GM23338 (cell line): ENCODE measurements at regions not wholly inside any gene's neighbourhood (a gene's known extent, or its start where the extent isn't known, plus 50 kb on each side); places are given as distances from the start of the nearest gene placed in this dataset.

Experiments
- ATAC-seq: fragments of 200-7000 bp; cut with Tn5 transposase; 3 replicates; pipeline ENCODE4 v1.9.1; 2020
- DNase-seq: peaks from one replicate; pipeline ENCODE4 v3.0.0-alpha.2; 2015; ENCODE audit warnings: low spot score
- H2AFZ ChIP-seq: fragments of 200-600 bp; sonication (generic); 2 replicates; pipeline ENCODE4 v1.8.0; 2016; ENCODE audit warnings: antibody characterized with exemption, mild to moderate bottlenecking, moderate library complexity
- H3F3A ChIP-seq: fragments of 200-600 bp; sonication (generic); replicated peaks from 2 replicates; pipeline ENCODE4 v1.8.0; 2017; ENCODE audit warnings: antibody characterized with exemption, mixed run types, low read depth
- H3K27ac ChIP-seq: fragments of 200-600 bp; sonication (generic); 2 replicates; pipeline ENCODE4 v1.6.1; 2016; ENCODE audit warnings: low read depth
- H3K27me3 ChIP-seq: fragments of 200-600 bp; sonication (generic); 2 replicates; pipeline ENCODE4 v1.8.0; 2016; ENCODE audit warnings: mild to moderate bottlenecking, mixed run types, moderate library complexity; ENCODE audit not compliant: insufficient read depth
- H3K36me3 ChIP-seq: fragments of 200-600 bp; sonication (generic); 2 replicates; pipeline ENCODE4 v1.8.0; 2016; ENCODE audit warnings: mild to moderate bottlenecking; ENCODE audit not compliant: insufficient read depth
- H3K4me1 ChIP-seq: fragments of 200-600 bp; sonication (generic); 2 replicates; pipeline ENCODE4 v1.8.0; 2016; ENCODE audit warnings: mild to moderate bottlenecking, moderate library complexity; ENCODE audit not compliant: insufficient read depth
- H3K4me2 ChIP-seq: fragments of 200-600 bp; sonication (generic); 2 replicates; pipeline ENCODE4 v1.7.1; 2017; ENCODE audit warnings: mixed run types
- H3K4me3 ChIP-seq: fragments of 200-600 bp; sonication (generic); 2 replicates; pipeline ENCODE4 v1.6.1; 2016; ENCODE audit warnings: mixed run types
- H3K79me2 ChIP-seq: fragments of 200-600 bp; sonication (generic); replicated peaks from 2 replicates; pipeline ENCODE4 v1.8.0; 2017; ENCODE audit warnings: mild to moderate bottlenecking; ENCODE audit not compliant: insufficient read depth
- H3K9me2 ChIP-seq: fragments of 200-600 bp; sonication (generic); 2 replicates; pipeline ENCODE4 v1.8.0; 2017; ENCODE audit not compliant: insufficient read depth
- H4K20me1 ChIP-seq: fragments of 200-600 bp; sonication (generic); replicated peaks from 2 replicates; pipeline ENCODE4 v1.8.0; 2017; ENCODE audit warnings: mild to moderate bottlenecking; ENCODE audit not compliant: insufficient read depth
- H3K27ac Mint-ChIP-seq: 2 replicates; pipeline ENCODE4 v1.8.0; 2020; ENCODE audit warnings: inconsistent platforms, mild to moderate bottlenecking, moderate library complexity, mixed read lengths
- H3K27me3 Mint-ChIP-seq: 3 replicates; pipeline ENCODE4 v1.8.0; 2022; ENCODE audit warnings: low read depth, mild to moderate bottlenecking, moderate library complexity, mixed read lengths, inconsistent platforms; ENCODE audit not compliant: insufficient read depth, poor library complexity
- H3K36me3 Mint-ChIP-seq: 3 replicates; pipeline ENCODE4 v1.8.0; 2021; ENCODE audit warnings: low read depth, mild to moderate bottlenecking, inconsistent platforms, moderate library complexity, mixed read lengths
- H3K4me1 Mint-ChIP-seq: 3 replicates; pipeline ENCODE4 v1.8.0; 2020; ENCODE audit warnings: mild to moderate bottlenecking, inconsistent platforms, mixed read lengths
- H3K4me3 Mint-ChIP-seq: 3 replicates; pipeline ENCODE4 v1.8.0; 2021; ENCODE audit warnings: moderate library complexity, mild to moderate bottlenecking, inconsistent platforms, mixed read lengths
- H3K9me3 Mint-ChIP-seq: 3 replicates; pipeline ENCODE4 v1.8.0; 2020; ENCODE audit warnings: moderate library complexity, mild to moderate bottlenecking, inconsistent platforms, mixed read lengths
- CREB1 ChIP-seq: fragments of 250-450 bp; sonication (Bioruptor Pico); IDR thresholded peaks from 2 replicates; pipeline ENCODE4 v1.5.0; 2020; ENCODE audit warnings: low read depth, mild to moderate bottlenecking, moderate library complexity
- EZH2 ChIP-seq: fragments of 200-600 bp; sonication (generic); IDR thresholded peaks from one replicate; pipeline ENCODE4 v1.8.0; 2017; ENCODE audit warnings: antibody characterized with exemption, mild to moderate bottlenecking, low read depth; ENCODE audit not compliant: unreplicated experiment
- EZH2phosphoT487 ChIP-seq: fragments of 200-600 bp; sonication (generic); IDR thresholded peaks from one replicate; pipeline ENCODE4 v1.8.1; 2018; ENCODE audit warnings: antibody characterized with exemption; ENCODE audit not compliant: unreplicated experiment
- JUNB ChIP-seq: IDR thresholded peaks from one replicate; pipeline ENCODE4 v1.6.1; 2016; ENCODE audit warnings: antibody characterized with exemption; ENCODE audit not compliant: unreplicated experiment
- NANOG ChIP-seq: IDR thresholded peaks from 2 replicates; pipeline ENCODE4 v1.6.1; 2016; ENCODE audit warnings: antibody characterized with exemption, borderline replicate concordance
- POLR2AphosphoS5 ChIP-seq: IDR thresholded peaks from 2 replicates; pipeline ENCODE4 v1.6.1; 2016; ENCODE audit warnings: antibody characterized with exemption, low read depth
- STAT1 ChIP-seq: IDR thresholded peaks from one replicate; pipeline ENCODE4 v1.6.1; 2016; ENCODE audit warnings: antibody characterized with exemption; ENCODE audit not compliant: unreplicated experiment
- ZNF114 ChIP-seq: fragments of 250-450 bp; sonication (Bioruptor Pico); IDR thresholded peaks from 2 replicates; pipeline ENCODE4 v1.5.0; 2020; ENCODE audit warnings: mild to moderate bottlenecking, moderate library complexity
- ZNF331 ChIP-seq: fragments of 250-450 bp; sonication (Bioruptor Pico); IDR thresholded peaks from 2 replicates; pipeline ENCODE4 v1.5.0; 2020; ENCODE audit warnings: low read depth, mild to moderate bottlenecking, moderate library complexity
- TF ChIP-seq, protein P1 (sequence below): IDR thresholded peaks from one replicate; pipeline ENCODE4 v1.6.1; 2018; ENCODE audit warnings: antibody characterized with exemption; ENCODE audit not compliant: unreplicated experiment
- TF ChIP-seq, protein P2 (sequence below), 2 experiments: fragments of 200-600 bp in 1 of 2; sonication (generic) in 1 of 2; conservative IDR thresholded peaks; 2 replicates each; pipeline versions ENCODE4 v1.5.1 to v1.6.1; 2016 to 2017; ENCODE audit warnings: antibody characterized with exemption in 2 of 2, low read depth in 2 of 2, mild to moderate bottlenecking in 2 of 2, moderate library complexity in 1 of 2
- TF ChIP-seq, protein P3 (sequence below): IDR thresholded peaks from 2 replicates; pipeline ENCODE4 v1.6.1; 2016; ENCODE audit warnings: antibody characterized with exemption
- TF ChIP-seq, protein P4 (sequence below): fragments of 250-450 bp; sonication (Bioruptor Pico); IDR thresholded peaks from 2 replicates; pipeline ENCODE4 v1.5.0; 2020; ENCODE audit warnings: mild to moderate bottlenecking, moderate library complexity

DNA sequence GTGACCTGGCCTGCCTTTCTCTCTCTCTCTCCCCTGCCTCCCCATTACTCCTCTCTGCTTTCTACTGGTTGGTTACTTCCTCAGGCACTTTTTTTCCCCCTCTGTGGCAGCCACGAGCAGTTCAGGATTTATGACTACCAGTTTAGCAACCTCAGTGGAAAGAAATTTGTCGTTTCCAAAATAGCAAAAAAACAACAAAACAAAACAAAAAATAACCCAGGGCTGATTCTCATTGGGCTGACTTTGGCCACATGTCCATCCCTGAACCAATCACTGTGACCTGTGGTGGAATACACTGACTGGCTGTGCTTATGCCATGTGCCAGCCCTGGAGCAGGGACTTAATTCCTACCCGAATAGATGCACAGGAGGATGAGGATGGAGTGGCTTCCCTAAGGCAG is 137.4 kb downstream of the TFAP2C start:
- H4K20me1 ChIP-seq, result no peaks in the 10 kb centered on the region
- DNase-seq, result no peak
- TF ChIP-seq, protein P1, sequence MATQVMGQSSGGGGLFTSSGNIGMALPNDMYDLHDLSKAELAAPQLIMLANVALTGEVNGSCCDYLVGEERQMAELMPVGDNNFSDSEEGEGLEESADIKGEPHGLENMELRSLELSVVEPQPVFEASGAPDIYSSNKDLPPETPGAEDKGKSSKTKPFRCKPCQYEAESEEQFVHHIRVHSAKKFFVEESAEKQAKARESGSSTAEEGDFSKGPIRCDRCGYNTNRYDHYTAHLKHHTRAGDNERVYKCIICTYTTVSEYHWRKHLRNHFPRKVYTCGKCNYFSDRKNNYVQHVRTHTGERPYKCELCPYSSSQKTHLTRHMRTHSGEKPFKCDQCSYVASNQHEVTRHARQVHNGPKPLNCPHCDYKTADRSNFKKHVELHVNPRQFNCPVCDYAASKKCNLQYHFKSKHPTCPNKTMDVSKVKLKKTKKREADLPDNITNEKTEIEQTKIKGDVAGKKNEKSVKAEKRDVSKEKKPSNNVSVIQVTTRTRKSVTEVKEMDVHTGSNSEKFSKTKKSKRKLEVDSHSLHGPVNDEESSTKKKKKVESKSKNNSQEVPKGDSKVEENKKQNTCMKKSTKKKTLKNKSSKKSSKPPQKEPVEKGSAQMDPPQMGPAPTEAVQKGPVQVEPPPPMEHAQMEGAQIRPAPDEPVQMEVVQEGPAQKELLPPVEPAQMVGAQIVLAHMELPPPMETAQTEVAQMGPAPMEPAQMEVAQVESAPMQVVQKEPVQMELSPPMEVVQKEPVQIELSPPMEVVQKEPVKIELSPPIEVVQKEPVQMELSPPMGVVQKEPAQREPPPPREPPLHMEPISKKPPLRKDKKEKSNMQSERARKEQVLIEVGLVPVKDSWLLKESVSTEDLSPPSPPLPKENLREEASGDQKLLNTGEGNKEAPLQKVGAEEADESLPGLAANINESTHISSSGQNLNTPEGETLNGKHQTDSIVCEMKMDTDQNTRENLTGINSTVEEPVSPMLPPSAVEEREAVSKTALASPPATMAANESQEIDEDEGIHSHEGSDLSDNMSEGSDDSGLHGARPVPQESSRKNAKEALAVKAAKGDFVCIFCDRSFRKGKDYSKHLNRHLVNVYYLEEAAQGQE, result no peak
- TF ChIP-seq, protein P2, sequence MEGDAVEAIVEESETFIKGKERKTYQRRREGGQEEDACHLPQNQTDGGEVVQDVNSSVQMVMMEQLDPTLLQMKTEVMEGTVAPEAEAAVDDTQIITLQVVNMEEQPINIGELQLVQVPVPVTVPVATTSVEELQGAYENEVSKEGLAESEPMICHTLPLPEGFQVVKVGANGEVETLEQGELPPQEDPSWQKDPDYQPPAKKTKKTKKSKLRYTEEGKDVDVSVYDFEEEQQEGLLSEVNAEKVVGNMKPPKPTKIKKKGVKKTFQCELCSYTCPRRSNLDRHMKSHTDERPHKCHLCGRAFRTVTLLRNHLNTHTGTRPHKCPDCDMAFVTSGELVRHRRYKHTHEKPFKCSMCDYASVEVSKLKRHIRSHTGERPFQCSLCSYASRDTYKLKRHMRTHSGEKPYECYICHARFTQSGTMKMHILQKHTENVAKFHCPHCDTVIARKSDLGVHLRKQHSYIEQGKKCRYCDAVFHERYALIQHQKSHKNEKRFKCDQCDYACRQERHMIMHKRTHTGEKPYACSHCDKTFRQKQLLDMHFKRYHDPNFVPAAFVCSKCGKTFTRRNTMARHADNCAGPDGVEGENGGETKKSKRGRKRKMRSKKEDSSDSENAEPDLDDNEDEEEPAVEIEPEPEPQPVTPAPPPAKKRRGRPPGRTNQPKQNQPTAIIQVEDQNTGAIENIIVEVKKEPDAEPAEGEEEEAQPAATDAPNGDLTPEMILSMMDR (conservative IDR thresholded peaks at IDR 0.05; ENCODE audit: low read depth in 2 of 2), result no peak
- TF ChIP-seq NANOG, result no peak
- TF ChIP-seq, protein P3, sequence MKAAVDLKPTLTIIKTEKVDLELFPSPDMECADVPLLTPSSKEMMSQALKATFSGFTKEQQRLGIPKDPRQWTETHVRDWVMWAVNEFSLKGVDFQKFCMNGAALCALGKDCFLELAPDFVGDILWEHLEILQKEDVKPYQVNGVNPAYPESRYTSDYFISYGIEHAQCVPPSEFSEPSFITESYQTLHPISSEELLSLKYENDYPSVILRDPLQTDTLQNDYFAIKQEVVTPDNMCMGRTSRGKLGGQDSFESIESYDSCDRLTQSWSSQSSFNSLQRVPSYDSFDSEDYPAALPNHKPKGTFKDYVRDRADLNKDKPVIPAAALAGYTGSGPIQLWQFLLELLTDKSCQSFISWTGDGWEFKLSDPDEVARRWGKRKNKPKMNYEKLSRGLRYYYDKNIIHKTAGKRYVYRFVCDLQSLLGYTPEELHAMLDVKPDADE, result no peak
- no peak for TF ChIP-seq STAT1
- no peak for TF ChIP-seq JUNB
- no peak for TF ChIP-seq CREB1
- no peak for TF ChIP-seq ZNF331 (CRISPR knock-in tag)
- TF ChIP-seq POLR2AphosphoS5, result no peak
- no peak for TF ChIP-seq ZNF114
- TF ChIP-seq, protein P4, sequence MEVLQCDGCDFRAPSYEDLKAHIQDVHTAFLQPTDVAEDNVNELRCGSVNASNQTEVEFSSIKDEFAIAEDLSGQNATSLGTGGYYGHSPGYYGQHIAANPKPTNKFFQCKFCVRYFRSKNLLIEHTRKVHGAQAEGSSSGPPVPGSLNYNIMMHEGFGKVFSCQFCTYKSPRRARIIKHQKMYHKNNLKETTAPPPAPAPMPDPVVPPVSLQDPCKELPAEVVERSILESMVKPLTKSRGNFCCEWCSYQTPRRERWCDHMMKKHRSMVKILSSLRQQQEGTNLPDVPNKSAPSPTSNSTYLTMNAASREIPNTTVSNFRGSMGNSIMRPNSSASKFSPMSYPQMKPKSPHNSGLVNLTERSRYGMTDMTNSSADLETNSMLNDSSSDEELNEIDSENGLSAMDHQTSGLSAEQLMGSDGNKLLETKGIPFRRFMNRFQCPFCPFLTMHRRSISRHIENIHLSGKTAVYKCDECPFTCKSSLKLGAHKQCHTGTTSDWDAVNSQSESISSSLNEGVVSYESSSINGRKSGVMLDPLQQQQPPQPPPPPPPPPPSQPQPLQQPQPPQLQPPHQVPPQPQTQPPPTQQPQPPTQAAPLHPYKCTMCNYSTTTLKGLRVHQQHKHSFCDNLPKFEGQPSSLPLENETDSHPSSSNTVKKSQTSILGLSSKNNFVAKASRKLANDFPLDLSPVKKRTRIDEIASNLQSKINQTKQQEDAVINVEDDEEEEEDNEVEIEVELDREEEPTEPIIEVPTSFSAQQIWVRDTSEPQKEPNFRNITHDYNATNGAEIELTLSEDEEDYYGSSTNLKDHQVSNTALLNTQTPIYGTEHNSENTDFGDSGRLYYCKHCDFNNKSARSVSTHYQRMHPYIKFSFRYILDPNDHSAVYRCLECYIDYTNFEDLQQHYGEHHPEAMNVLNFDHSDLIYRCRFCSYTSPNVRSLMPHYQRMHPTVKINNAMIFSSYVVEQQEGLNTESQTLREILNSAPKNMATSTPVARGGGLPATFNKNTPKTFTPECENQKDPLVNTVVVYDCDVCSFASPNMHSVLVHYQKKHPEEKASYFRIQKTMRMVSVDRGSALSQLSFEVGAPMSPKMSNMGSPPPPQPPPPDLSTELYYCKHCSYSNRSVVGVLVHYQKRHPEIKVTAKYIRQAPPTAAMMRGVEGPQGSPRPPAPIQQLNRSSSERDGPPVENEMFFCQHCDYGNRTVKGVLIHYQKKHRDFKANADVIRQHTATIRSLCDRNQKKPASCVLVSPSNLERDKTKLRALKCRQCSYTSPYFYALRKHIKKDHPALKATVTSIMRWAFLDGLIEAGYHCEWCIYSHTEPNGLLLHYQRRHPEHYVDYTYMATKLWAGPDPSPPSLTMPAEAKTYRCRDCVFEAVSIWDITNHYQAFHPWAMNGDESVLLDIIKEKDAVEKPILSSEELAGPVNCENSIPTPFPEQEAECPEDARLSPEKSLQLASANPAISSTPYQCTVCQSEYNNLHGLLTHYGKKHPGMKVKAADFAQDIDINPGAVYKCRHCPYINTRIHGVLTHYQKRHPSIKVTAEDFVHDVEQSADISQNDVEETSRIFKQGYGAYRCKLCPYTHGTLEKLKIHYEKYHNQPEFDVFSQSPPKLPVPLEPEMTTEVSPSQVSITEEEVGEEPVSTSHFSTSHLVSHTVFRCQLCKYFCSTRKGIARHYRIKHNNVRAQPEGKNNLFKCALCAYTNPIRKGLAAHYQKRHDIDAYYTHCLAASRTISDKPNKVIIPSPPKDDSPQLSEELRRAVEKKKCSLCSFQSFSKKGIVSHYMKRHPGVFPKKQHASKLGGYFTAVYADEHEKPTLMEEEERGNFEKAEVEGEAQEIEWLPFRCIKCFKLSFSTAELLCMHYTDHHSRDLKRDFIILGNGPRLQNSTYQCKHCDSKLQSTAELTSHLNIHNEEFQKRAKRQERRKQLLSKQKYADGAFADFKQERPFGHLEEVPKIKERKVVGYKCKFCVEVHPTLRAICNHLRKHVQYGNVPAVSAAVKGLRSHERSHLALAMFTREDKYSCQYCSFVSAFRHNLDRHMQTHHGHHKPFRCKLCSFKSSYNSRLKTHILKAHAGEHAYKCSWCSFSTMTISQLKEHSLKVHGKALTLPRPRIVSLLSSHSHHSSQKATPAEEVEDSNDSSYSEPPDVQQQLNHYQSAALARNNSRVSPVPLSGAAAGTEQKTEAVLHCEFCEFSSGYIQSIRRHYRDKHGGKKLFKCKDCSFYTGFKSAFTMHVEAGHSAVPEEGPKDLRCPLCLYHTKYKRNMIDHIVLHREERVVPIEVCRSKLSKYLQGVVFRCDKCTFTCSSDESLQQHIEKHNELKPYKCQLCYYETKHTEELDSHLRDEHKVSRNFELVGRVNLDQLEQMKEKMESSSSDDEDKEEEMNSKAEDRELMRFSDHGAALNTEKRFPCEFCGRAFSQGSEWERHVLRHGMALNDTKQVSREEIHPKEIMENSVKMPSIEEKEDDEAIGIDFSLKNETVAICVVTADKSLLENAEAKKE (CRISPR knock-in tag), result no peak
- TF ChIP-seq EZH2phosphoT487, result no peak
- no peak for TF ChIP-seq EZH2
- H2AFZ ChIP-seq, result no peak overlapping the region; the same call in 1 of the 2 replicates
- no peaks in the 10 kb centered on the region for H3K79me2 ChIP-seq
- 0 out of 2 replicates have a peak, but pooled peaks cover 3% of the 10 kb centered on the region for H3K9me2 ChIP-seq
- peaks cover 7% of the 10 kb centered on the region for H3K27me3 Mint-ChIP-seq
- no peaks in the 10 kb centered on the region for H3F3A ChIP-seq
- no peak overlapping the region for H3K4me2 ChIP-seq
- no peak for ATAC-seq
- no peak overlapping the region for H3K27ac Mint-ChIP-seq
- no peaks in the 10 kb centered on the region for H3K9me3 Mint-ChIP-seq
- H3K27me3 ChIP-seq, result no peaks in the 10 kb centered on the region
- no peaks in the 10 kb centered on the region for H3K36me3 ChIP-seq
- H3K4me3 ChIP-seq, result no peak overlapping the region
- no peak overlapping the region for H3K27ac ChIP-seq
- no peaks in the 10 kb centered on the region; the same call in 2 of the 3 replicates for H3K4me1 Mint-ChIP-seq
- no peaks in the 10 kb centered on the region; the same call in 2 of the 3 replicates for H3K36me3 Mint-ChIP-seq
- no peak overlapping the region for H3K4me3 Mint-ChIP-seq
- no peaks in the 10 kb centered on the region for H3K4me1 ChIP-seq
